NCI-H82 (cell line): ENCODE measurements at regions not wholly inside any gene's neighbourhood (a gene's known extent, or its start where the extent isn't known, plus 50 kb on each side); places are given as distances from the start of the nearest gene placed in this dataset.
"Not testable (repeated sequence)": the region's sequence is repeated elsewhere in the genome, so short reads cannot be mapped to it uniquely, and the experiment has no call there.

Experiments used
- DNase-seq: peaks from one replicate; lab custom pipeline; 2025; lab: John Stamatoyannopoulos, UW

GRCh38 chr2:136286423-136286822 is 168.5 kb upstream of the CXCR4 start:
- no peak for DNase-seq

- DNase-seq = no peak
Observed at GRCh38 chr2:136284226-136285119, 166.5 kb upstream of the CXCR4 start.

- no peak for DNase-seq
Observed at GRCh38 chr2:136282251-136282650, 164.3 kb upstream of the CXCR4 start.

- peak; percentile 55 for DNase-seq
Observed at GRCh38 chr2:136281281-136282114, 163.5 kb upstream of the CXCR4 start.

GRCh38 chr2:136266346-136266745 is 148.4 kb upstream of the CXCR4 start:
- not testable (repeated sequence) for DNase-seq

GRCh38 chr2:136259551-136259950 is 141.6 kb upstream of the CXCR4 start:
- no peak for DNase-seq

- no peak for DNase-seq
Observed at GRCh38 chr2:136257893-136258292, 139.9 kb upstream of the CXCR4 start.

GRCh38 chr2:136255648-136256461 is 137.9 kb upstream of the CXCR4 start:
- DNase-seq = peak; percentile 15

GRCh38 chr2:136255127-136255526 is 137.2 kb upstream of the CXCR4 start:
- no peak for DNase-seq

GRCh38 chr2:136254681-136255080 is 136.7 kb upstream of the CXCR4 start:
- DNase-seq = no peak

GRCh38 chr2:136253288-136254004 is 135.5 kb upstream of the CXCR4 start:
- no peak for DNase-seq

GRCh38 chr2:136251885-136252585 is 134.1 kb upstream of the CXCR4 start:
- DNase-seq = no peak

GRCh38 chr2:136251197-136251884 is 133.4 kb upstream of the CXCR4 start:
- no peak for DNase-seq

- peak; percentile 56 for DNase-seq
Observed at GRCh38 chr2:136250131-136250530, 132.2 kb upstream of the CXCR4 start.

- no peak for DNase-seq
Observed at GRCh38 chr2:136248907-136249306, 131.0 kb upstream of the CXCR4 start.

GRCh38 chr2:136248242-136248641 is 130.3 kb upstream of the CXCR4 start:
- peak; percentile 22 for DNase-seq

- DNase-seq = peak; percentile 11
Observed at GRCh38 chr2:136247204-136247950, 129.4 kb upstream of the CXCR4 start.

- DNase-seq = no peak
Observed at GRCh38 chr2:136246086-136246669, 128.2 kb upstream of the CXCR4 start.

GRCh38 chr2:136245211-136245610 is 127.3 kb upstream of the CXCR4 start:
- DNase-seq = no peak
